ENCODE measurements at regions not wholly inside any gene's neighbourhood (a gene's known extent, or its start where the extent isn't known, plus 50 kb on each side); places are given as distances from the start of the nearest gene placed in this dataset.

DNA sequence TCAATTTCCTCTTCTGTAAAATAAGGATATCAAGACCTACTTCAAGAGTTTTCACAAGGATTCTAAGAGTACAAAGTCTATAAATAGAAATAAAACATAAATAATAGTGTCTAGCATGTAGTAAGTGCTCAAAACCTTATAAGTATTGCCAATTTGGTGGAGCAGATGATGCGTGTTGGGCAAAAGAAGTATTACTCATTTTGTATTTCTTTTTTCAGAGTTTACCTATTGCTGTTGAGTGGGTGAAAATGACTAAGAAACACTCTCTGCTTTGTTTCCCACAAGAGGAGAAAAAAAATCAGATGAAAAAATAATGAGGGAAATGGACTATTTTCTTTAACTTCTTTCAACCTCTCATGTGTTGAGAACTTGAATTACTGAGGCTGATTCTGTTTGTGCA is 103.3 kb upstream of the KCNK2 start:
- Mint-ChIP-seq H3K27ac (no peak overlapping the region), H3K4me1 (peaks cover 14% of the 10 kb centered on the region), H3K36me3 (ENCODE audit: low read depth) (no peaks in the 10 kb centered on the region), H3K4me3 (no peak overlapping the region), H3K9me3 (peaks cover 6% of the 10 kb centered on the region), H3K27me3 (ENCODE audit: low read depth, poor library complexity) (no peaks in the 10 kb centered on the region)
- TF ChIP-seq, protein P1, sequence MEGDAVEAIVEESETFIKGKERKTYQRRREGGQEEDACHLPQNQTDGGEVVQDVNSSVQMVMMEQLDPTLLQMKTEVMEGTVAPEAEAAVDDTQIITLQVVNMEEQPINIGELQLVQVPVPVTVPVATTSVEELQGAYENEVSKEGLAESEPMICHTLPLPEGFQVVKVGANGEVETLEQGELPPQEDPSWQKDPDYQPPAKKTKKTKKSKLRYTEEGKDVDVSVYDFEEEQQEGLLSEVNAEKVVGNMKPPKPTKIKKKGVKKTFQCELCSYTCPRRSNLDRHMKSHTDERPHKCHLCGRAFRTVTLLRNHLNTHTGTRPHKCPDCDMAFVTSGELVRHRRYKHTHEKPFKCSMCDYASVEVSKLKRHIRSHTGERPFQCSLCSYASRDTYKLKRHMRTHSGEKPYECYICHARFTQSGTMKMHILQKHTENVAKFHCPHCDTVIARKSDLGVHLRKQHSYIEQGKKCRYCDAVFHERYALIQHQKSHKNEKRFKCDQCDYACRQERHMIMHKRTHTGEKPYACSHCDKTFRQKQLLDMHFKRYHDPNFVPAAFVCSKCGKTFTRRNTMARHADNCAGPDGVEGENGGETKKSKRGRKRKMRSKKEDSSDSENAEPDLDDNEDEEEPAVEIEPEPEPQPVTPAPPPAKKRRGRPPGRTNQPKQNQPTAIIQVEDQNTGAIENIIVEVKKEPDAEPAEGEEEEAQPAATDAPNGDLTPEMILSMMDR (IDR thresholded peaks at IDR 0.05) = no peak
- no peak for DNase-seq

DNA sequence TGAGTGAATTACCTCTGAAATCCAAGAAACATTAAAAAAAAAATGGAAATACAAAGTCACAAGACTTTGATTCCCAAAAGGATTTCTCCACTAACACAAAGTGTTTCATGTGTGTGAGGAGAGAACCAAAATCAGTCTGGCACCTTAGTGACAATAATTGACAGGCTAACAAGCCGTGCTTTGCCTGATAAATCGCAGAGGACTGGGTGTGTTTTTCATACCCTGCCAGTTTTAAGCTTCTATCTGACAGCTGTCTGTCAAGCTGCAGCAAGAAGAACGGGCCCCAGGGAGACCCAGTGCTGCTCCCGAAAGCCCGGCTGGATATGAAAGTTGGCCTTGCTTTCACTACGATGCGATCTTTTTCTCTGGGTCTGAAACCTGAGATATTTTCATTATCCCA is 101.6 kb upstream of the KCNK2 start:
- Mint-ChIP-seq H3K27me3 (ENCODE audit: low read depth, poor library complexity) (no peaks in the 10 kb centered on the region), H3K4me1 (peaks cover 14% of the 10 kb centered on the region), H3K27ac (no peak overlapping the region), H3K4me3 (no peak overlapping the region), H3K9me3 (peaks cover 10% of the 10 kb centered on the region), H3K36me3 (ENCODE audit: low read depth) (no peaks in the 10 kb centered on the region)
- DNase-seq = no peak
- TF ChIP-seq, protein P1 (IDR thresholded peaks at IDR 0.05) = no peak

DNA sequence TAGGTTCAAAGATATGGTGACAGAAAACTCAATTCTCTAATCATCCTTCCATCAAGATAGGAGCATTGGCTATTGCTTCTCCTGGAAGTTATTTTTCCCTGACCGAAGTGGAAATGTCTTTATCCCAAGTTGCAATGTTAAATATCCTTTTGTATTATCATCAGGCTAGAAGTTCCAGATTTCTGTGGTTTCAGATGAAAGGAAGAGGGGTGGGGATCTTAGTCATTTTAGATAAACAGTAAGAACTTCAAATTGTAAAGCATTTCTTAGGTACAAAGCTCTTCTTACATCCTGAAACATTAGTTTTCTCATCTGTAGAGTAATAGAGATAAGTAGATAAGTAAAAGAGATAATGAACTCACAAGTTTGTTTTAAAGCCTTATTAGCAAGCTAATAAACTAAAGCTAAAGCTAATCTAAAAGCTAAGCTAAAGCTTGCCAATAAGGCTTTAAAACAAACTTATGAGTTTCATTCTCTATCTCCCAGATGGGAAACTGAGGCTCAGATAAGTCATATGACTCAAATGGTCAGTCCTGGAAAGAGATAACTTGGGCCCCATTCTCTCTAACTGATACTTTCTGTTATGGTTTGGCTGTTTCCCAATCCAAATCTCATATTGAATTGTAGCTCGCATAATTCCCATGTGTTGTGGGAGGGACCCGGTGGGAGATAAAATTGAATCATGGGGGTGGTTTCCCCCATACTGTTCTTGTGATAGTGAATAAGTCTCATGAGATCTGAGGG is 99.2 kb upstream of the KCNK2 start:
- Mint-ChIP-seq H3K9me3 (peaks cover 12% of the 10 kb centered on the region), H3K4me3 (no peak overlapping the region), H3K27me3 (ENCODE audit: low read depth, poor library complexity) (peaks cover 3% of the 10 kb centered on the region), H3K36me3 (ENCODE audit: low read depth) (no peaks in the 10 kb centered on the region), H3K4me1 (no peaks in the 10 kb centered on the region), H3K27ac (no peak overlapping the region)
- no peak for DNase-seq
- TF ChIP-seq, protein P1 (IDR thresholded peaks at IDR 0.05) = no peak

DNA sequence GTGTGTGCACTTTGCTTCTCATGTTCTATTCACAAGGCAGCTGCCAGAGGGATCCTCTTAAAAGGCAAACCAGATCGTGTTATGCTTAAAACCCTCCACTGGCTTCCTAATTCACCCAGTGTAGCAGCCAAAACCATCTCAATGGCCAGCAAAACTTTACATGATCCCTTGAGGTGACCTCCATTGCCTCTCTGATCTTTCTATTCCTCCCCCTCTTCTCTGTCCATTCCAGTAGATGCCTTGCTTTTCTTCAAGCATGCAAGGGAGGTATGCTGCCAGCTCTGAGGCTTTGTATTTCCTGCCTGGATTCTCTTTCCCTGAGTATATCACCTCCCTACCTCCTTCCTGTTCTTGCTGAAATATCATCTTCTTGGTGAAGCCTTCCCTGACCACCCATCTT is 93.2 kb upstream of the KCNK2 start:
- peaks cover 3% of the 10 kb centered on the region for H3K27me3 Mint-ChIP-seq (ENCODE audit: low read depth, poor library complexity)
- TF ChIP-seq, protein P1 (IDR thresholded peaks at IDR 0.05) = no peak
- peak overlapping the region; percentile 55 for H3K27ac Mint-ChIP-seq
- peaks cover 5% of the 10 kb centered on the region for H3K9me3 Mint-ChIP-seq
- DNase-seq = no peak
- no peaks in the 10 kb centered on the region for H3K36me3 Mint-ChIP-seq (ENCODE audit: low read depth)
- H3K4me3 Mint-ChIP-seq = peak overlapping the region; percentile 12
- peaks cover 10% of the 10 kb centered on the region for H3K4me1 Mint-ChIP-seq

DNA sequence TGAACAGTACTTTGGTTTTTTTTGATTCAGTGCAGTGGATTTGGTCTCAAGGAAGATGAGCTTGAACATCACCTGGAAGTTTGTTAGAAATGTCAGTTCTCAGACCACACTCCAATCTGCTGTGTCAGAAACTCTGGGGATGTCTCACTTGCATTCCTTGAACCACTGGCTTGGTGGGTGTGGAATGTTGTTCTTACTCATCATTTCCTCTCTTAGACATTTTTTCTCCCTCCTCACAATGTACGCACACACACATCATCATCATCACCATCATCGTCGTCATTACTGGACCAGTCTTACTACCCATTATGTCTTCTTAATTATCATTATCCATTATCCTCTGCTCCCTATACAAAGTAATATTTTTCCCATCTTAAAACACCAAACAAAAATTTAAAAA is 91.9 kb upstream of the KCNK2 start:
- Mint-ChIP-seq H3K4me1 (peaks cover 10% of the 10 kb centered on the region), H3K36me3 (ENCODE audit: low read depth) (no peaks in the 10 kb centered on the region), H3K27ac (peak overlapping the region; percentile 1), H3K9me3 (peaks cover 5% of the 10 kb centered on the region), H3K4me3 (no peak overlapping the region), H3K27me3 (ENCODE audit: low read depth, poor library complexity) (peaks cover 3% of the 10 kb centered on the region)
- TF ChIP-seq, protein P1 (IDR thresholded peaks at IDR 0.05) = no peak
- DNase-seq = no peak

DNA sequence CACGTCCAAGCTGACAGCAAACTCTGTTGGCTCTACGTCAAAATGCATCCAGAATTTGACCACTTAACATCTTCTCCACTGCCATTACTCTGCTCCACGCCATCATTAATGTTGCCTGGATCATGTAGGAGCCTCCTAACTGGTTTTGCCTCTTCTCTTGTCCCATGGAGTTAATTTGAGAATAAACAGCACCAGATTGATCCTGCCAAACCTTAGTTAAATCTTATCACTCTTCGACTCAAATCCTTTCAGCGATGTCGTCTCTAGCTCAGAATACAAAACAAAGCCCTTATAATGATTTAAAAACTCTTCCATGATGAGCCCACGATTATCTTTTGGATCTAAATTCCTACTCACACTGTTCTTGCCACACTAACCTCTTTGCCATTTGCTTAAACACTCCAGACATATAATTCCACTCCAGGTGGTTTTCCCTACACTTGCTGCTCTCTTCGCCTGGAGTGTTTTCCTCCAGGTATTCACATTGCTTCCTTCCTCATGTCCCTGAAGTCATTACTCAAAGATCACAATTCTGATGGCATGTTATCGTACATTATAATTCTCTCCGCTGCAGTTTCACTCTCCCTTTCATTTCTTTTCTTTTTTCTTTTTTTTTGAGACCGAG is 90.7 kb upstream of the KCNK2 start:
- Mint-ChIP-seq H3K36me3 (ENCODE audit: low read depth) (no peaks in the 10 kb centered on the region), H3K27me3 (ENCODE audit: low read depth, poor library complexity) (no peaks in the 10 kb centered on the region), H3K9me3 (no peaks in the 10 kb centered on the region), H3K4me3 (no peak overlapping the region), H3K4me1 (peaks cover 10% of the 10 kb centered on the region), H3K27ac (no peak overlapping the region)
- TF ChIP-seq, protein P1 (IDR thresholded peaks at IDR 0.05) = no peak
- no peak for DNase-seq
